ENCODE measurements at regions not wholly inside any gene's neighbourhood (a gene's known extent, or its start where the extent isn't known, plus 50 kb on each side); places are given as distances from the start of the nearest gene placed in this dataset.

DNA sequence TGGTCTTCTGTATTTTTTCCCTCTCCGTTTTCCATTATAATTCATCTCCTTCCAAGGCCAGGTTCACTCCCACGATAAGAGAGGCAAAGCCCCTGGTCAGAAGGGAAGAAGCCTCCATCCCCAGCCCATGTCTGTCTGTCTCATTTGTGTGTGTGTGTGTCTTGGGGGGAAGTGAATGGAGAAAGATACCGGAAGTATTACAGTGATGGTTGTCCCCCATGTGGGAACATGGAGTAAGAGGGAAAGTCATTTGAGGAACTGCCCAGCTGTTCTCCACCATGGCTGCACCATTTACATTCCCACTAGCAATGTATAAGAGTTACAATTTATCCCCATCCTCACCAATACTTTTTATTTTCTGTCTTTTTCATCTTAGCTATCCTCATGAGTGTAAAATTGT is 113.6 kb upstream of the ATP8B1 start:
- DNase-seq (ENCODE audit: low read depth in 2 of 2), result no peak

DNA sequence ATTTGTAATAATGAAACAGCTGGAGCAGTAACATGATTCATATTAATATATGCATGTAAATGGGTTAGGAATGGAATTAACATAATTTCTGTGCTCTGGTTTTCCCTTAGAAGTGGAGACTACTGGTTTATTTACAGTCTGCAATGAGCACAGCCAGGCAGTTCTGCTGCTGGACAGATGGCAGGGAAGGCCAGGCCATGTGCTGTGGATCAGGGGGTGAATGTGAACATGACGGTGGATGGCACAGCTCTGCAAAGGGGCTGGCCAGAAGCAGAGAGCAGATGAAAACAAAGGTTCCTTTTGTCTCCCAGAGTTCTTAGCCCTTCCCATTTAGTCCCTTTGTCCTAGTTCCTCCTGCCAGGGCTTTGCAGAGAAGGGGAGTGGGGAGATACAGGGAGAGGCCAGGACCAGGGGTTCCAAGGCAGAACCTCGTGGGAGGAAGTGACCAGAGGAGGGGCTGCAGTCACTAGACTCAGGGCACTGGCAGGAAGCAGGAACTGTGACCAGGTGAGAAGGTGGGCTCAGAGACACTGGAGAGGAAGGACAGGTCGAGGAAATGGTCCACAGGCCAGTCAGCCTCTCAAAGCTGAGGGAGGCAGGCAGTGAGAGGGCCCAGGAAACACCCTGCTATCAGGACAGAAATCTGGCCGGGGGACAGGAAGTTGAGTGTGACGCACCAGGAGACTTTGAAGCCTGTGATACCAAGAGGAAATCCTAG is 112.9 kb upstream of the ATP8B1 start:
- no peak for DNase-seq (ENCODE audit: low read depth in 2 of 2)

- no peak for DNase-seq (ENCODE audit: low read depth in 2 of 2)
Measured at GRCh38 chr18:57915248-57915647, 112.1 kb upstream of the ATP8B1 start.

GRCh38 chr18:57913686-57914085 is 110.6 kb upstream of the ATP8B1 start:
- no peak for DNase-seq (ENCODE audit: low read depth in 2 of 2)

- no peak for DNase-seq (ENCODE audit: low read depth in 2 of 2)
Measured at GRCh38 chr18:57910817-57911216, 107.7 kb upstream of the ATP8B1 start.

GRCh38 chr18:57910134-57910533 is 107.0 kb upstream of the ATP8B1 start:
- DNase-seq (ENCODE audit: low read depth in 2 of 2), result no peak

GRCh38 chr18:57909620-57910019 is 106.5 kb upstream of the ATP8B1 start:
- no peak for DNase-seq (ENCODE audit: low read depth in 2 of 2)

GRCh38 chr18:57908092-57908491 is 105.0 kb upstream of the ATP8B1 start:
- no peak for DNase-seq (ENCODE audit: low read depth in 2 of 2)

DNA sequence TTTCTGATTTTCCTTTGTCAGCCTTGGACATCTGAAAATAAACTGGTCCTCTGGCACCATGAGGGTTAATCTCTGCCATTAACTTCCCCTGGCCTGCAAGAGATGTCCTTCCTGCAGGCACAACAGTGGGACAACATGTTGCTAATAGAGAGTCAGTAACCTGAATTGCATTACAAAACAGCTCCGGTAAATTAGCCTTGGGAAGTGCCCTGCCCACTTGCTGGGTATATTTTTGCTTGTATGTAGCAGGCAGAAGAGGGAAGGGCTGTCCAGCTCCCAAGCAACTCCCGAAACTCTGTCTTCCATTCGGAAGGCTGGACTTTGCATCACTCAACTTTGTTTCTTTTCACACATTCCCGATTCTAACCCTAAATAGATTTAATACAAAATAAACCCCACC is 104.4 kb upstream of the ATP8B1 start:
- DNase-seq (ENCODE audit: low read depth in 2 of 2), result no peak

- DNase-seq (ENCODE audit: low read depth in 2 of 2), result no peak
Measured at GRCh38 chr18:57906852-57907251, 103.7 kb upstream of the ATP8B1 start.

DNA sequence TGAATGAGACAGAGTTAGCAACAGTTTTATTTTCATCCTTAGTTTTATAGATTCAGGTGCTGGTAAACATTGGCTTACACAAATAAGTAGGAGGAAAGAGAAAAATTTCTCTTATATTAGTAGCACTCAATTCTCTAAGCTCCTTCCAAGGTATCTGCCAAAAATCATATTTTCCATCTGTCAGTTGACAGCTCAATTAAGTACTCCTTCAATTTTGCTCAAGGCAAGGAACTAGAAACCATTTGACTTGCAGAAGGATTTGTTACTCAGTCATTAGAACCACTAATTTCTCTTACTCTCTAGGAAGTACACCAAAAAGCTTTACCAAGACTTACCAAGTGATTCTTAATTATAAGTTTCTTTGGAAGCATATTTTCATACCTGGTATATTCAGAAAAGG is 101.4 kb upstream of the ATP8B1 start:
- DNase-seq (ENCODE audit: low read depth in 2 of 2), result no peak

- no peak for DNase-seq (ENCODE audit: low read depth in 2 of 2)
Measured at GRCh38 chr18:57902721-57903120, 99.6 kb upstream of the ATP8B1 start.

DNA sequence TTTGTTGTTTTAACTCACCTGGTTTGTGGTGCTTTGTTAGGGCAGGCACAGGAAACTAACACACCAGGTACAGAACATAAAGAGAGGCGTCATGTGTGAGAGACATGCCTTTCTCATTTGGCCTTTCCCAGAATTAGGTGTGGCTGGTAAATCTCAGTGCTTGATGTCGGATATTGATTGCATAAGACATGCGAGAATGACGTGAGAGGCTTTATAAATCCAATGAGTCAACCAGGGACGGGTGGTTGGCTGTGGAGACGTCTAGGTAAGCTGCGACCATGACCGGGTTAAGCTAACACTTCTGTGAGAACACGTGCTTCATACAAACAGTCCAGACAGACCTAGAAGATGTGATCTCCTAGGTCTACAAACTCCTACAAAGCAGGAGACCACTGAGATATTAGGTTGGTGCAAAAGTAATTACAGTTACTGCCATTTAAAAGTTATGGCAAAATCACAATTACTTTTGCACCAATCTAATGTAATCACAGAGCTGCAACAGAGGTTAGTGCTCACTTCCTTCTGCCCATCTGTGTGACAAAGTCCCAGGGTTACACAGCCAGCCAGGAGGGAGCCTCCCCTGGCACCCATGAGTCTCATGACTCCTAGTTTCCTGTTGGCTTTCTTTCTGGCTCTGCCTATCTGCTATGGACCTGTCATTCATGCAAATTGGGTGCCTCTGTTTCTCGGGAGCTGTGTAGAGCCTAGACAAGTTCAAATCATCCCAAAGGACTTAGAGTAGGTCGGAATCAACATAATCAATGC is 98.9 kb upstream of the ATP8B1 start:
- DNase-seq (ENCODE audit: low read depth in 2 of 2), result no peak

DNA sequence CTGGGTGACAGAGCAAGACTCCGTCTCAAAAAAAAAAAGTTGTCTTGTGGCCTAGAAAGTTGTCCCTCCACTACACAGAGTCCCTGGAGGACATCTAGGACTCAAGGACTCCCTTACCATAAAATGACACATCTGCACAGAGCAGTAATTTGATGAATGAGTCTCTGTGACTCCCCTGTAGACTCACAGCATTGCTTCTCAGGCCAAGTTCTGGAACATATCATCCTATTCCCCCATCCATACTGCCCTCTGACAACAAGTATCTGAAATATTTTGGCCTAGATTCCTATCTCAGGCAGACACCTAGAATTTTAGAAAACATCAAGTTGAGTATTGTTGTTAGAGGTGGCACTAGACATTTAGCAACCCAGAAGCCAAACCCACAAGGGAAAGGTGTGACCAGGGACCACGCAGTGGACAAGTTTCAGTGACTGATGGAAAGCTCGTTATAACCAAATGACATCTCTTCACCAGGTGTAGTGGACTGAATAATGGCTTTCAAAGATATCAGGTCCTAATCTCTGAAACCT is 97.9 kb upstream of the ATP8B1 start:
- DNase-seq (ENCODE audit: low read depth in 2 of 2), result peak; percentile 29 to 35

- DNase-seq (ENCODE audit: low read depth in 2 of 2), result peak; percentile 86 to 89
Measured at GRCh38 chr18:57898506-57899124, 95.5 kb upstream of the ATP8B1 start.

GRCh38 chr18:57895182-57895581 is 92.1 kb upstream of the ATP8B1 start:
- no peak for DNase-seq (ENCODE audit: low read depth in 2 of 2)

GRCh38 chr18:57891707-57892391 is 88.7 kb upstream of the ATP8B1 start:
- DNase-seq (ENCODE audit: low read depth in 2 of 2), result no peak

DNA sequence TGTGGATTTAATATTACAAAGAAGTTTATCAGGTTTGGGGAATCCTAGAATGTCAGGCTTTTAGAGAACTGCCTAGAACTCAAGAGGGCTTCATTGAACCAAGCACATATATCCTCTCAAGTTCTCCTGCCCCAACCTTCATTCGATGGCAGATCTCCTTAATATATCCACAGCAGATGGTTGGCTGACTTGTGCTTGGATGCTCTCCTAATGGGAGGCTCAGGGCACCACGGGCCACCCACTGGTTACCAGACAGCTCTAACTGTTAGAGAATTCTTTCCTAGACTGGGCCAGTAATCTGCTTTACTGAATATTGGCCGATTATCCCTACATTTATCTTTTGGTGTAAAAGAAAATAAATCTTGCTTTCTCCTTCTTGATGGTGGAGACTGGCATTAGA is 87.2 kb upstream of the ATP8B1 start:
- DNase-seq (ENCODE audit: low read depth in 2 of 2), result no peak

DNA sequence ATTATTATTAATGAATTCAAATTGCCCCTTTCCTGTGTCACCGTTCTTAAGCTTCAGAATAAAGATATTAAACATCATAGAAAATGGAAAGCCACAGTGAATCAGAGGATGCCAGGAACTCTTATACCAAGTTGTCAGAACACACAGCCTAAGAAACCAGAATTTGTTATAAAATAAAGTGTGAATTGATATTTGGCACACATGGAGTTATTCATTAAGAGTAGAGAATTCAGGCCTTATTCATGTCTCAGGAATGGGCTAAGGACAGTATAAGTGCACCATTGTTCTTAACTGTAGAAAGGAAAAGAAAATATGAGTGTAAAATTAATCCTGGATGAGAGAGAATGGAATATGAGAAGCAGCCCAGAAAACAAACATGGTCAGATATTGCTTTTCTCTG is 86.7 kb upstream of the ATP8B1 start:
- no peak for DNase-seq (ENCODE audit: low read depth in 2 of 2)

- DNase-seq (ENCODE audit: low read depth in 2 of 2), result no peak
Measured at GRCh38 chr18:57887543-57888383, 84.6 kb upstream of the ATP8B1 start.

DNA sequence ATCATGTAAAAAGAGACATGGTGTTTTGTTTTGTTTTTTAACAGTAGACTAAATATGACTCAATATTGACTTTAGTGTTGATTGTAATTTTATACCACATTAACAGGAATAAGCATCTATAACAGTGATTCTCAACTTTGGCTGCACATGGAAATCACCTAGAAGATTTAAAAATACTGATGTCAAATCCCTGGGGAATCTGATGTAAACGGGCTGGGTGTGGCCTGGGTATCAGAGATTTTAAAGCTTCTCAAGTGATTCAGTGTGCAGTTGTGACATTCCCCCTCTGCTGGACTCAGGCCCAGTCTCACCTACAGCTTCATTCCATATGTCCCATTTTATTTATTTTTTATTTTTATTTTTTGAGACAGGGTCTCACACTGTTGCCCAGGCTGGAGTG is 82.8 kb upstream of the ATP8B1 start:
- DNase-seq (ENCODE audit: low read depth in 2 of 2), result no peak

Measured in fibroblast of skin of left biceps (primary cell).